ENCODE measurements at regions not wholly inside any gene's neighbourhood (a gene's known extent, or its start where the extent isn't known, plus 50 kb on each side); places are given as distances from the start of the nearest gene placed in this dataset.

GRCh38 chr13:63540061-63540460, 2124.4 kb upstream of the PCDH20 start:
- H3K36me3 ChIP-seq (replicated peaks; ENCODE audit: insufficient read depth, low read length), result no peaks in the 10 kb centered on the region
- H4K20me1 ChIP-seq (ENCODE audit: insufficient read depth, low read length), result no peaks in the 10 kb centered on the region
- H3K9ac ChIP-seq (ENCODE audit: low read length), result no peak overlapping the region
- no peaks in the 10 kb centered on the region for H3K9me2 ChIP-seq (replicated peaks; ENCODE audit: insufficient read depth, low read length)
- no peaks in the 10 kb centered on the region for H3K79me2 ChIP-seq (ENCODE audit: low read length)
- no peaks in the 10 kb centered on the region for H3K27me3 ChIP-seq (replicated peaks; ENCODE audit: insufficient read depth, low read length)
- TF ChIP-seq EZH2phosphoT487 (IDR thresholded peaks at IDR 0.05; ENCODE audit: low read length) (no peak), EZH2 (optimal IDR thresholded peaks at IDR 0.05; ENCODE audit: low read depth, low read length) (no peak), CTCF (IDR thresholded peaks at IDR 0.05; ENCODE audit: low read length) (no peak)
- H3F3A ChIP-seq (ENCODE audit: insufficient read depth, low read length), result no peaks in the 10 kb centered on the region
- H3K4me2 ChIP-seq (ENCODE audit: low read depth, low read length), result no peak overlapping the region
- no peak overlapping the region for H3K27ac ChIP-seq (ENCODE audit: low read length)
- H3K9me3 ChIP-seq (replicated peaks; ENCODE audit: insufficient read depth, low read length), result no peaks in the 10 kb centered on the region
- H2AFZ ChIP-seq (ENCODE audit: low read length), result no peak overlapping the region
- H3K4me1 ChIP-seq (ENCODE audit: low read length), result no peaks in the 10 kb centered on the region
- no peak overlapping the region for H3K4me3 ChIP-seq (ENCODE audit: low read length)
- no peak for DNase-seq

GRCh38 chr13:63517371-63517770, 2101.7 kb upstream of the PCDH20 start:
- Histone ChIP-seq H3K36me3 (replicated peaks; ENCODE audit: insufficient read depth, low read length) (no peaks in the 10 kb centered on the region), H4K20me1 (ENCODE audit: insufficient read depth, low read length) (no peaks in the 10 kb centered on the region), H3K4me3 (ENCODE audit: low read length) (no peak overlapping the region), H2AFZ (ENCODE audit: low read length) (no peak overlapping the region), H3K27me3 (replicated peaks; ENCODE audit: insufficient read depth, low read length) (no peaks in the 10 kb centered on the region), H3K9me2 (replicated peaks; ENCODE audit: insufficient read depth, low read length) (no peaks in the 10 kb centered on the region), H3K9ac (ENCODE audit: low read length) (no peak overlapping the region), H3K27ac (ENCODE audit: low read length) (no peak overlapping the region), H3K9me3 (replicated peaks; ENCODE audit: insufficient read depth, low read length) (no peaks in the 10 kb centered on the region), H3K79me2 (ENCODE audit: low read length) (no peaks in the 10 kb centered on the region), H3K4me1 (ENCODE audit: low read length) (no peaks in the 10 kb centered on the region), H3F3A (ENCODE audit: insufficient read depth, low read length) (no peaks in the 10 kb centered on the region), H3K4me2 (ENCODE audit: low read depth, low read length) (no peak overlapping the region)
- no peak for TF ChIP-seq CTCF (IDR thresholded peaks at IDR 0.05; ENCODE audit: low read length)
- TF ChIP-seq EZH2phosphoT487 (IDR thresholded peaks at IDR 0.05; ENCODE audit: low read length), result no peak
- TF ChIP-seq EZH2 (optimal IDR thresholded peaks at IDR 0.05; ENCODE audit: low read depth, low read length), result no peak
- no peak for DNase-seq

- no peak for DNase-seq
- Histone ChIP-seq H3K27me3 (replicated peaks; ENCODE audit: insufficient read depth, low read length) (no peaks in the 10 kb centered on the region), H3K9me2 (replicated peaks; ENCODE audit: insufficient read depth, low read length) (no peaks in the 10 kb centered on the region), H3K4me1 (ENCODE audit: low read length) (no peaks in the 10 kb centered on the region), H3K9ac (ENCODE audit: low read length) (no peak overlapping the region), H3K9me3 (replicated peaks; ENCODE audit: insufficient read depth, low read length) (no peaks in the 10 kb centered on the region), H3K27ac (ENCODE audit: low read length) (no peak overlapping the region), H3K4me2 (ENCODE audit: low read depth, low read length) (no peak overlapping the region), H3K36me3 (replicated peaks; ENCODE audit: insufficient read depth, low read length) (no peaks in the 10 kb centered on the region), H2AFZ (ENCODE audit: low read length) (no peak overlapping the region), H4K20me1 (ENCODE audit: insufficient read depth, low read length) (no peaks in the 10 kb centered on the region), H3F3A (ENCODE audit: insufficient read depth, low read length) (no peaks in the 10 kb centered on the region), H3K4me3 (ENCODE audit: low read length) (no peak overlapping the region), H3K79me2 (ENCODE audit: low read length) (no peaks in the 10 kb centered on the region)
- TF ChIP-seq EZH2phosphoT487 (IDR thresholded peaks at IDR 0.05; ENCODE audit: low read length) (no peak), EZH2 (optimal IDR thresholded peaks at IDR 0.05; ENCODE audit: low read depth, low read length) (no peak), CTCF (IDR thresholded peaks at IDR 0.05; ENCODE audit: low read length) (no peak)
These were observed 2100.5 kb upstream of the PCDH20 start for GRCh38 chr13:63516124-63516523.

Data from MM.1S (cell line).